Hematopoietic multipotent progenitor cell treated with erythropoietin and hydrocortisone succinate and interleukin-3 and kit ligand, for 6 days (in vitro differentiated cells): ENCODE measurements at regions not wholly inside any gene's neighbourhood (a gene's known extent, or its start where the extent isn't known, plus 50 kb on each side); places are given as distances from the start of the nearest gene placed in this dataset.

Source experiments
- DNase-seq: peaks from one replicate; pipeline ENCODE4 v3.0.0-alpha.2; 2015

- DNase-seq = no peak
These were observed 125.8 kb downstream of the P2RY1 start for GRCh38 chr3:152960684-152961083.

DNA sequence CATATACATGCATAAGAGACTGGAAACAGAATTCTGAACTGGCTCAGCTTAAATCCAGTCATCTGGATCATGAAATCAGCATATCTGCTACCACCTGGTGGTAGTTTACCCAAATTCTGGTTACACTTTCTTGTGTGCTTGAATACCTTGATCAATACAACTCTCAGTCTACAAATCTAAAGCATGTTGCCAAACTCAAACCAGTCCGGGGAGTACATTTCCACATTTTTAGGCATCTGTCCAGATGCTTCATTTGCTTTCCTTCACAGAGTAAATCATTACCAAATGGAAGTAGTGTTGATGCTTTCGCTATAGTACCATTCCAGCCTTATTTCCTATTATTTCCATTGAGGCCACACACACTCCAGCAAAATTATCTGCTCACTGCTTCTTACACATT lies 126.4 kb downstream of the P2RY1 start:
- peak; percentile 71 for DNase-seq

DNA sequence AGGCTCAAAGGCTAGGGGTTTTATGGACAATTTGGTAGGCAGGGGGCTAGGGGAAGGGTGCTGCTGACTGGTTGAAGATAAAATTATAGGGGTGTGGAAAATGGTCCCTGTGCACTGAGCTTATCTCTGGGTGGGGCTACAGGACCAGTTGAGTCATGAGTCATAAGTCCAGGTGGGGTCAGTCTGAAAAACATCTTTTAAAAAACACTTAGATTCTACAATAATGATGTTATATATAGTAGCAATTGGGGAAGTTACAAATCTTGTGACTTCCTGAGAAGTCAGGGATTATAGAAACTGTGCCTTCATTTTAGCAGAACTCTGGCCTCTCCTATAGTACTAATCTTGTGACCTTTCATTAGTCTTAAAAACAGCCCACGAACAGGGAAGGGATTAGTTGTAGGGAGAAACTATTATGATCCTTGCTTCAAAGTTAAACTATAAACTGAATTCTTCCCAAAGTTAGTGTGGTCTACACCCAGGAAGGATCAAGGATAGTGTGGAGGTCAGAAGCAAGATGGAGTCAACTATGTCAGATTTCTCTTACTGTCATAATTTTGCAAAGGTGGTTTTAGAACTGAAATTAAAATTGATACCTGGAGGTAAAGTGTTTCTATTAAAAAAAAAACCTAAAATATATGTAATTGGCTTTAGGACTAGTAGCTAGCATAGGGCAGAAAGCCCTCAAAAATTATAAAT lies 130.1 kb downstream of the P2RY1 start:
- DNase-seq = peak; percentile 51

DNA sequence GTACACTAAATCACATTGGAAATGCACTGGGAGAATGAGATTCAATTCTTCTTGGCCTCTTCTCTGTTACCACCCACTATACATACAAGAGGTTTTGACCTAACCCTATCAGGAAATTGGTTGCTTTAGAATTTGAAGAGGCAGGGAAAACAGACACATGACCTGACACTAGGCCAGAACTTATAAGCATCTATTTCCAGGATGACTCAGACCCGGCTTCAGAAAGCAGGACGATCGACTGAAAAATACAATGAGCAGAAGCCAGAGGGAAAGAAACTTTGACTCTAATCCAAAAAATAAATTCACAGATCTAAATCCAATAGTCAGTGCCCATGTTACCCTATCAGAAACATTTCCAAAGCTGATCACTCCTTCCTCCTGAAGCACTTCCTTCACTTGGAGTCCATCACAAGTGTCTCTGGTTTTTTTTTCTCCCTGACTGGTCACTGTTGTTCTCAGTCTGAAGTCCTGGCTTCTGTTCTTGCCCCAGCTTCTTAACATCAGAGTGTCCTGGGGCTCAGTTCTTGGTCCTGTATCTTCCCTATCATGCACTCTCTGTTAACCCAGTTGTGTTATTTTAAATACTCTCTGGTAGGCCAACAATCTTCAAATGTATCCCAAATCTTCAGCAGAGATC lies 133.6 kb downstream of the P2RY1 start:
- no peak for DNase-seq

DNA sequence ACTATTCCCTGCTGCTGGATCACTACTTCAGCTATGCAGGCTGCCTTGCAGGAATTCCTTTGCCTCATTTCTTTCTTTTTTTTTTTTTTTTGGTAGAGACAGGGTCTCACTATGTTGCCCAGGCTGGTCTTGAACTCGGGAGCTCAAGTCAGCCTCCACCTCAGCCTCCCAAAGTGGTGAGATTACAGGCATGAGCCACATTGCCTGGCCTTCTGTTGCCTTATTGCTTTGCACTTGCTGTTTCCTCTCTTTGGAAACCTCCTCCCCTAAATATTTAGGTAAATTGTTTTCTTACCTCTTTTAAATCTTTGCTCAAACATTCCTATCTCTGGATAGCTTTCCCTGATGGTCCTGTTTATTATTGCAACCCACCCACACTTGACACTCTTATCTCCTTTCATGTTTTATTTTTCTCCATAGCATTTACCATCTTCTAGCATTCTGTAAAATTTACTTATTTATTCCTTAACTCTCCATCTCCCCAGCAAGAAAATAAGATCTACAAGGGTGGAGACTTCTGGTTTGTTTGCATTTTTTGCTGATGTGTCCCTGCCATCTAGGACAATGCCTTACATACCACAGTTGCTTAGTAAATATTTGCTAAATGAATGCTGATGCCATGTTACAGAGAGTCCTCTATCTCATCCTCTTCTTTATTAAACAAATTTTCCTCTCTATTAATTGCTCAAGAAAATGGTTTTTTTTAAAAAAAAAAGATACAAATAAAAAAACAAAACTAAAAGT lies 134.8 kb downstream of the P2RY1 start:
- DNase-seq = no peak

DNA sequence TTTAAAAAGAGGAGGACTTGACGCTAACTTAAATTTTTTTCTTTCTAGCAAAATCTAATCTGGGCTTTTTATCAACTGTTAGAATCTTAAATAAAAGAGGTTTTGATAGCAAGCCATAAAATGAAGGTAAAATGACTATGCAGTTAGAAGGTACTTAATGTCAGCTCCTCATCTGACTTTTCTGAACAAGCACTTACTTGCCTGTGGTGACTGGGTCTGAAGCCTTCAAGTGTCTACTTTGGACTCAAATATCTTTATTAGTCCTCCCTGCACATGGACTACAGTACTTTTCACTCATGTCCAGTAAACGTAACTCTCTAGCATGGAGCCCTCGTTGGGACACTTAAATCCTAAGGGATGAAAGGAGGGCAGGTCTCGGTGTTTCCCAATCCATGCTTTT lies 135.9 kb downstream of the P2RY1 start:
- DNase-seq = no peak

DNA sequence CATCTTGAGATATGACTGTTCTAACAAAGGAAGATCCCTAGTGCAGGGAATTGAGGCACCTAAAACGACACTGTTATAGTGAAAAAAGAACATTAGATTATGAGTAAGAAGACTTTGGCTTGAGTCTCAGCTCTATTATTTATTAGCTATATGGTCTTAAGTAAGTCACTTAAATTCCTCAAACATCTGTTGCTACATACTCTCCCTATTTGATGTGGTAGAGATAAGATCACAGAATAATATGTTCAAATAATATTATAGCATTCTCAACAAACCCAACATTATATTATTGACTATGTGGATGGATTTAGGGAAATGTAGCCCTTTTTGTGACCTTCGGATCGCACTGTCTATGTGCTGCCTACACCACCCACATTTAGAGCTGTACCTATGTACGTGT lies 136.9 kb downstream of the P2RY1 start:
- DNase-seq = no peak

DNA sequence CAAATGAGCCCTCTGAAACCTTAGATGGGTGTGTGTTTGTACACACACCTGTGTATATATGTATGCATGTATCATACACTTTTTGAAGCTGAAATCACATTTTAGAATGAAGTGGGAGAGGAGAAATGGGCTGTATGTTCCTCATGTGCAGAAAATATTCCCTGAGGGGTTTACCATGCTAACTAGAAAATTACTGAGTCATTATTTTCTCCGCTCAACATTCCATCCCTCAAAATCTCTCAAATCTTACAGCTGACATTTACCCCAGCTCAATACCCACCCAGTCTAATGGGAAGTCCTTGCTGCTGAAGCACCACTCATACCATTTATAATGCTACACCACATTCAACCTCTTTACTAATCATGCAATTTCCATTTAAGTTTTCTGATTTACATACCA lies 138.6 kb downstream of the P2RY1 start:
- no peak for DNase-seq

GRCh38 chr3:152976239-152976638 lies 141.3 kb downstream of the P2RY1 start:
- peak; percentile 93 for DNase-seq

DNA sequence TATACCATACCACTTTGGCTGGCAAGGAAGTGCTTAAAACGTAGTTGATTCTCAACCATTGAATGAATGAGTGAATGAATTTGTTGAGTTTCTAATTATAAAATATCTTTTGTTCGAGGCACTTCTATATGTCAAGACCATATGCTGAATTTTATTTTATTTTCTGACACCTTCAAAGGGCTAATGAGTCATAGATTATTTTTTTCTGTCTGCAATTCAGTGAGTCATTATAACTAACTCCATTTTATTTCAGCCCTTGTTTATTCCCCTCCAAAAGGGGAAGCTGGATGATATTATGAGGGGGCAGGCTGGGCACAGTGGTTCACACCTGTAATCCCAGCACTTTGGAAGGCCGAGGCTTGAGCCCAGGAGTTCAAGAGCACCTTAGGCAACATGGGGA lies 142.4 kb downstream of the P2RY1 start:
- DNase-seq = no peak

DNA sequence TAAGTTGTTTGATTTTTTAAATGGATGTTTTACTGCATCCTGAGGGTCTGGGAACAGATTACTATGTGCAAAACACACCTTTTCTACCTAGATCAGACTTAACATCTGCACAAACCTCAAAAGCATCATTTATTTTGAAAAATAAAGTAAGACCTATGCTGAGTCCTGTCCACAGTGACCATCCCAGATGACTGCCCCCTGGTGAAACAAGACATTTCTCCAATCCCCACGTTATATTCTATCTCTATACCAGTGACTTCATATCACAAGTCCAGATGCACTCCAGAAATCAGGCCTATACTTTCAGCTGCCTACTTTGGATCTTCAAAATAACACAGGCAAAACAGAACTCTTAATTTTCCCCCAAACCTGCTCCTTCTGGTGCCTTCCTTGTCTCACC lies 143.2 kb downstream of the P2RY1 start:
- no peak for DNase-seq

DNA sequence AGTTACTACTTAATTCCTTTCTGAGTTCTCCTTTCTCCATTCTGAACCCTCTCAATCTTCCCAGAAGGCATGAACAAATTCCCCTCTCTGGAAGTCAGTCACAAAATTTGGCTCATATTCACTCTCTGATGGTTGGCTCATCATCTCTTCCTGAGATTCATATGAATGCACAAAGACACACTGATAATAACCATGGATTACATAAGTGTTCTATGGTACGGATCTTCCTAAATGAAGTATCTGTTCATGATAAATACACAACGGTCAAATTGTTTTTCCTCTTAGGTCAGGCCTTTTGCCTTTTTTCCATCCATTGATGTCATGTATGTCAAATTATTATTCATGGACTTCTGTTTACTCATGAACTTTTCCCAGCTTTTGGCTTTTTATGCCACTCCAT lies 162.6 kb downstream of the P2RY1 start:
- DNase-seq = no peak

GRCh38 chr3:152998591-152998990 lies 163.4 kb upstream of the RAP2B start:
- DNase-seq = no peak

- DNase-seq = no peak
These were observed 161.7 kb upstream of the RAP2B start for GRCh38 chr3:153000325-153000724.

DNA sequence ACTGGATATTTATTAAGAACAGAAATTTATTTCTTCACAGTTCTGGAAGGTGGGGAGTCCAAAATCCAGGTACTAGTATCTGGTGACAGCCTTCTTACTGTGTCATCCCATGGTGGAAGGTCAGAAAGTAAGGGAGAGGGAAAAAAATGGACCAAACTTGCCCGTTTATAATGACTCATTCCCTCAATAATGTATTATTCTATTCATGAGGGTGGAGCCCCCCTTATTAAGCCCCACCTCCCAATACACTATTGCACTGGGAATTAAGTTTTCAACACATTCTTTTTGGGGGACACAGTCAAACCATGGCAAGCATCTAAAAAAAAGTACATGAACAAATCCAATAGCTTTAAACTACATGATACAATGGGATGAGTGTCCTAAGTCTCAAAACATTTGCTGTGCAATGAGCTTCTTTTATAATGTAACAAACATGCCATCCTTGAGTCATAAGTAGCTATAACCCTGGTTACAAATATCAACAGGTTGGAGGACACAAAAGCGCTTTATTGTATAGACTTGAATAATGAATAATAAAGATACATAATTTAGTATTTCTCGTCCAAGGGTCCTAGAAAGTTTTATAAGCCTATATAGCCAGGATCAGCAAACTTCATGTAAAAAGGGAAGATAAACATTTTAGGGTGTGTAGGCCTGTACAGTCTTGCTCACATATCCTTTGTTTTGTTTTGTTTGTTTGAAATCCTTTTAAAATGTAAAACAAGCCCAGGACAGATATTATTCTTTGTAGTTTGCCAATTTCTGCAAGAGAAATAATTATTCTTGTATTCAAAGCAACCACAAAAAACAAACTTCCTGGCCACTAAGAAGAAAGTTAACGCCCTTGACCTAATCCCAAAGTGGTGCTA lies 160.6 kb upstream of the RAP2B start:
- DNase-seq = no peak

DNA sequence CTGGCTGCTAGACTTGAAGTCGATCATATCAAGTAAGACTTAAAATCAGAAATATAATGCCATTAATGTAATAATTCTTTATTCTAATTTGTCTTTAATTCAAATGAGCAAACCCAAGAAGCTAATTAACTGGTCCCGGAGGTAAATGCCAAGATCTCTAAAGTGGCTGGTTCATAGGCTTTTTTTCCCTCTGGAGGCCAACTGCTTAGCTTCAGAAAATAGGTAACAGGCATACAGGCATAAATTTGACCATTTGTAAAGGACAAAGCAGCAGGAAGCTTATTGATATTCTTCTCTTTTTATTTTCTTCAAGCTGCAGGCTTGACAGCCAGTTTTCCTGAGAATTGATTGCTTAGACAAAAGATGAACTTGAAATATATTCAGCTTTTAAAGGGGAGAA lies 158.6 kb upstream of the RAP2B start:
- no peak for DNase-seq

GRCh38 chr3:153003862-153004261 lies 158.2 kb upstream of the RAP2B start:
- DNase-seq = no peak

DNA sequence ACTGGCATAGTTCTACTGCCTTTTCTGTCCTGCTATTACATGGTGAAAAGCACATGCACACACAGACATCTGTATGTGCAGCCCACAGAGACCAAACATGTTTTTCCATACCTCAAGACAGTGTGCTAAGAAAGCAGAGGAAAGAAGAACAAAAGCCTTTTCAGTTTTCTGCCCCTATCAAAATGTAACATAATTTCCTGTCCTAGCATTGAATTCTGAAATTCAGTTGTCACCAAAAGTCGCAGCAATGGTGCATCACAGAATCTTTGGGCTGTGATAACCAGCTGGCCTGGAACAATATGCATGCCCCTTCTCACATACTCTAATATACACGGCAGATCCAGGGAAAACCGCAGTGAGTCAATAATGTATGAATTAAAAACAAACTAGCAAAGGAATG lies 153.8 kb upstream of the RAP2B start:
- DNase-seq = peak; percentile 17

DNA sequence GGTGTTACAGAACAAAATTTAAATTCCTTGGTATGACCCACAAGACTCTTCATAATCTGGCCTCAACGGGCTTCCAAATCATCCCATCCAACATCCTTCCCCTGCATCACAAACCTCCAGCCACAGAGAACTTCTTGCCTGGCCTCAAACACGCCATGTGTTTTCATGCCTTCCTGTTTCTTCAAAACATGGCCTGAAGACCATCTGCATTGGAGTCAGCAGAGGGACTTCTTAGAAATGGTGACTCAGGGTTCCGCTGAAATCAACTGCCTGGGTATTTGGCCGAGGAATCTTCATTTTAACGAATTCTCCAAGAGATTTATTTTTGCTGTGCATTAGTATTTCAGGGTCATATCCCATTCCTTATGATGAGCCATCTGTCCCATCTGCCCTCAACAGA lies 138.1 kb upstream of the RAP2B start:
- DNase-seq = peak; percentile 31

GRCh38 chr3:153026026-153026425 lies 136.0 kb upstream of the RAP2B start:
- DNase-seq = peak; percentile 82

DNA sequence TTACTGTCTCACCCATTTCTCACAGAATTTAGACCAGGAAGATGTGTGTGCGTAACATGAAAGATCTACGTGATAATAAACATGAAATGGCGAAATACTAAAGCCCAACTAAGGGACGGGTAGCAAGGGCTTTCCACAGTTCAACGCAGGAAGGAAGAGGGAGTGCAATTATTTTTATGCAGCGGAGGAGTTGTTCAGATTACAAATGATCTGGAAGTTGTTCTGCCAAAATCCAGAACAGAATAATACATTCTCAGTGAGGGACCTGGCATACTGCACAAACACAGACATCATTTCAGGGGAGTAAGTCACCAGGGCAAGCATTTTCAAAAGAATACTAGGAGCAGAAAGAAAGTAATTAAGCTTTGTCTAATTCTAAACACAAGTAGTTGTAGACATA lies 133.6 kb upstream of the RAP2B start:
- peak; percentile 50 for DNase-seq

GRCh38 chr3:153029350-153029749 lies 132.7 kb upstream of the RAP2B start:
- DNase-seq = peak; percentile 59

DNA sequence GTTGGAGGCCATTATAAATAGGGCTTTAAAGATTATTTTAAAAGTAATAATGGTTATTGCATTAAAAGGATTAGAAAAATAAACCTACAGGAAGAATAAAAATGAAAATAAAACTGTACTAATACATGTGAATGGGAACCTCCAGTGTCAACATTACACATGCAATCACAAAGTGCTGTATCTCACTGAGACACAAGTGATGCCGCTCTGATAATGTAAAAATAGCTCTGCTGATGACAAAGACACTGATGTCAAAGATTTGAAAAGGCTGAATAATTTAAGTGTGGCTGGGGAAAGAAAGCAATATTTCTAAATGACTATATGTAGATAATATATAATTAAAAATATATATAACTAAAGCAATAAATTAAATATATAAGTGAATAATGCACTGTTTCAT lies 129.1 kb upstream of the RAP2B start:
- no peak for DNase-seq
